HepG2 (cell line): ENCODE measurements at regions not wholly inside any gene's neighbourhood (a gene's known extent, or its start where the extent isn't known, plus 50 kb on each side); places are given as distances from the start of the nearest gene placed in this dataset.
A peak's percentile ranks its signal among the peaks of the same experiment; 100 is the strongest.

Experiments
- ATAC-seq: fragments of 200-7000 bp; cut with Tn5 transposase; 3 replicates; pipeline ENCODE4 v1.9.1; 2020; ENCODE audit warnings: mild to moderate bottlenecking, moderate library complexity
- BruUV-seq: library from RNA; stranded (reverse); fragments of 400-500 nt; replicated peaks from 2 replicates; lab custom pipeline; 2021; lab: Mats Ljungman, UMichigan
- CTCF ChIA-PET: fragments of 300-600 bp; formaldehyde crosslinking; extraction: SDS; loops from one replicate; lab custom pipeline; 2021; ENCODE audit warnings: low total read pairs, inconsistent platforms, low intra/inter-chr PET ratio; lab: Yijun Ruan, JAX
- POLR2A ChIA-PET: fragments of 350-600 bp; sonication (Branson Sonifier 250); formaldehyde crosslinking; loops from one replicate; lab custom pipeline; 2020; ENCODE audit warnings: antibody characterized with exemption, inconsistent platforms; lab: Yijun Ruan, JAX
- DNase-seq: peaks from one replicate; pipeline ENCODE4 v3.0.0-alpha.2; 2015; ENCODE audit warnings: low spot score
- FAIRE-seq: peaks from 3 replicates; lab custom pipeline; 2011; peaks lifted over from hg19 to GRCh38; lab: Jason Lieb, UNC
- H2AFZ ChIP-seq: one replicate; pipeline ENCODE4 v1.6.1; 2011; ENCODE audit warnings: low read length, inconsistent platforms
- H3K27ac ChIP-seq: fragments of 300-600 bp; 3 replicates; pipeline ENCODE4 v1.8.0; 2011; ENCODE audit warnings: mixed run types, mild to moderate bottlenecking, mixed read lengths, low read length, inconsistent platforms; ENCODE audit not compliant: insufficient read depth; ENCODE audit errors: extremely low read length
- H3K27me3 ChIP-seq, 2 experiments: fragments of 200-600 bp in 1 of 2; 2 replicates in 1 of 2; 3 replicates in 1 of 2; pipeline versions ENCODE4 v1.6.0 to v1.8.0; 2011; ENCODE audit warnings: low read length in 2 of 2, mild to moderate bottlenecking in 2 of 2, moderate library complexity in 2 of 2, inconsistent platforms in 1 of 2; ENCODE audit not compliant: insufficient read depth in 2 of 2, control insufficient read depth in 1 of 2
- H3K36me3 ChIP-seq, 2 experiments: fragments of 200-600 bp in 1 of 2; replicated peaks in 1 of 2; 2 replicates in 1 of 2; 3 replicates in 1 of 2; pipeline versions ENCODE4 v1.5.1 to v1.8.0; 2011; ENCODE audit warnings: low read length in 2 of 2, inconsistent platforms in 1 of 2; ENCODE audit not compliant: insufficient read depth in 2 of 2, control insufficient read depth in 1 of 2
- H3K4me1 ChIP-seq: 2 replicates; pipeline ENCODE4 v1.5.1; 2012; ENCODE audit warnings: low read length, inconsistent platforms; ENCODE audit not compliant: insufficient read depth
- H3K4me2 ChIP-seq: 2 replicates; pipeline ENCODE4 v1.6.0; 2011; ENCODE audit warnings: low read depth, low read length, inconsistent platforms
- H3K4me3 ChIP-seq, 3 experiments: fragments of 200-600 bp in 1 of 3; sonication (generic), shearing (Covaris generic) in 1 of 3; replicated peaks in 1 of 3; 2 replicates each; pipeline ENCODE4 v1.5.1; 2011 to 2016; ENCODE audit warnings: low read length in 3 of 3, inconsistent platforms in 2 of 3, low read depth in 2 of 3, mild to moderate bottlenecking in 2 of 3, control low read depth in 1 of 3, mixed read lengths in 1 of 3; ENCODE audit not compliant: insufficient read depth in 1 of 3
- H3K79me2 ChIP-seq: one replicate; pipeline ENCODE4 v1.6.1; 2011; ENCODE audit warnings: low read length, inconsistent platforms; ENCODE audit not compliant: insufficient read depth
- H3K9ac ChIP-seq: 2 replicates; pipeline ENCODE4 v1.6.0; 2011; ENCODE audit warnings: mild to moderate bottlenecking, low read depth, low read length, inconsistent platforms; ENCODE audit not compliant: insufficient read depth
- H3K9me3 ChIP-seq: 2 replicates; pipeline ENCODE4 v1.5.1; 2012; ENCODE audit warnings: mild to moderate bottlenecking, low read length
- H4K20me1 ChIP-seq: 2 replicates; pipeline ENCODE4 v1.6.0; 2011; ENCODE audit warnings: inconsistent platforms, mild to moderate bottlenecking, low read length, moderate library complexity; ENCODE audit not compliant: insufficient read depth
- MAFF ChIP-seq: IDR thresholded peaks from 2 replicates; pipeline ENCODE4 v1.6.1; 2011; ENCODE audit warnings: low read depth, low read length, improper control_type of control experiment
- MAFK ChIP-seq, 2 experiments: IDR thresholded peaks in 1 of 2; conservative IDR thresholded peaks in 1 of 2; 2 replicates each; pipeline ENCODE4 v1.6.1; 2011; ENCODE audit warnings: improper control_type of control experiment in 2 of 2, low read length in 2 of 2
- TBL1XR1 ChIP-seq: fragments of 150-350 bp; IDR thresholded peaks from 2 replicates; pipeline ENCODE4 v1.6.1; 2014; ENCODE audit warnings: borderline replicate concordance, low read length; ENCODE audit not compliant: partially characterized antibody
- ZNF513 ChIP-seq: sonication (generic); formaldehyde crosslinking; conservative IDR thresholded peaks from 2 replicates; pipeline ENCODE4 v1.5.0; 2020; ENCODE audit warnings: missing genetic modification reagents
- ZNF75D ChIP-seq: sonication (generic); formaldehyde crosslinking; IDR thresholded peaks from 2 replicates; pipeline ENCODE4 v1.8.1; 2023; ENCODE audit warnings: missing genetic modification reagents, mild to moderate bottlenecking, borderline replicate concordance
- ZNF768 ChIP-seq: sonication (generic); formaldehyde crosslinking; IDR thresholded peaks from 2 replicates; pipeline ENCODE4 v1.4.0; 2020; ENCODE audit warnings: missing genetic modification reagents
- ZNF816 ChIP-seq: sonication (generic); formaldehyde crosslinking; IDR thresholded peaks from 2 replicates; pipeline ENCODE4 v1.8.0; 2022; ENCODE audit warnings: missing genetic modification reagents, mild to moderate bottlenecking, borderline replicate concordance
- ZNF879 ChIP-seq: sonication (generic); formaldehyde crosslinking; IDR thresholded peaks from 2 replicates; pipeline ENCODE4 v1.8.1; 2023; ENCODE audit warnings: missing genetic modification reagents
- WGBS: methylation state at CpG from one replicate; pipeline ENCODE4 v1.1.6; 2017; ENCODE audit warnings: low lambda C conversion rate; 5-methylcytosine and 5-hydroxymethylcytosine counted together
- in situ Hi-C: cut with HindIII; loops from 2 replicates; pipeline ENCODE4 v1.10.0; 2017; ENCODE audit warnings: low pct_unique_long_range_greater_than_20kb; ENCODE audit not compliant: extremely low pct_ligation_motif_present
- intact Hi-C: fragments of 100-400 bp; cut with micrococcal nuclease; formaldehyde crosslinking; loops from one replicate; pipeline ENCODE4 v1.10.0; 2022; ENCODE audit not compliant: unreplicated experiment

GRCh38 chr2:167790781-167791450, 456.5 kb downstream of the STK39 start:
- H3K4me1 ChIP-seq = peaks cover 50% of the 10 kb centered on the region
- no peak overlapping the region for H3K9ac ChIP-seq
- H2AFZ ChIP-seq = no peak overlapping the region
- intact Hi-C loops = no loop called here
- no peaks in the 10 kb centered on the region for H3K27me3 ChIP-seq
- WGBS = over 99% methylated on average over 4 of the region's 4 CpGs
- CTCF ChIA-PET = no interaction called here
- H4K20me1 ChIP-seq = no peaks in the 10 kb centered on the region
- in situ Hi-C loops = no loop called here
- POLR2A ChIA-PET = no interaction called here
- no peak for FAIRE-seq
- H3K9me3 ChIP-seq = no peaks in the 10 kb centered on the region
- H3K4me2 ChIP-seq = no peak overlapping the region
- no peak overlapping the region for H3K4me3 ChIP-seq
- DNase-seq = no peak
- H3K36me3 ChIP-seq = no peaks in the 10 kb centered on the region
- BruUV-seq = no TSS peak
- no peaks in the 10 kb centered on the region for H3K79me2 ChIP-seq
- TF ChIP-seq MAFK (conservative IDR thresholded peaks at IDR 0.05 in 1 of 2, IDR thresholded peaks at IDR 0.05 in 1 of 2; ENCODE audit: low read length in 2 of 2) (peak; percentile 55 to 67; a peak in 3 of 4 replicates), ZNF513 (CRISPR knock-in tag) (no peak), ZNF75D (CRISPR knock-in tag) (no peak), ZNF879 (no peak), TBL1XR1 (no peak), ZNF768 (CRISPR knock-in tag) (peak; percentile 64; the same call in 1 of the 2 replicates), ZNF816 (no peak), MAFF (0 out of 2 replicates have a peak, but pooled peaks have one; percentile 42)
- TF ChIP-seq, all 625 proteins: peak for 3
- no peak for ATAC-seq
- no peak overlapping the region for H3K27ac ChIP-seq
